HepG2 (cell line): ENCODE measurements at regions not wholly inside any gene's neighbourhood (a gene's known extent, or its start where the extent isn't known, plus 50 kb on each side); places are given as distances from the start of the nearest gene placed in this dataset.

Experiments used
- ATAC-seq: fragments of 200-7000 bp; cut with Tn5 transposase; 3 replicates; pipeline ENCODE4 v1.9.1; 2020; ENCODE audit warnings: mild to moderate bottlenecking, moderate library complexity
- BruUV-seq: library from RNA; stranded (reverse); fragments of 400-500 nt; replicated peaks from 2 replicates; lab custom pipeline; 2021; lab: Mats Ljungman, UMichigan
- CTCF ChIA-PET: fragments of 300-600 bp; formaldehyde crosslinking; extraction: SDS; loops from one replicate; lab custom pipeline; 2021; ENCODE audit warnings: low total read pairs, inconsistent platforms, low intra/inter-chr PET ratio; lab: Yijun Ruan, JAX
- POLR2A ChIA-PET: fragments of 350-600 bp; sonication (Branson Sonifier 250); formaldehyde crosslinking; loops from one replicate; lab custom pipeline; 2020; ENCODE audit warnings: antibody characterized with exemption, inconsistent platforms; lab: Yijun Ruan, JAX
- DNase-seq: peaks from one replicate; pipeline ENCODE4 v3.0.0-alpha.2; 2015; ENCODE audit warnings: low spot score
- FAIRE-seq: peaks from 3 replicates; lab custom pipeline; 2011; peaks lifted over from hg19 to GRCh38; lab: Jason Lieb, UNC
- H2AFZ ChIP-seq: one replicate; pipeline ENCODE4 v1.6.1; 2011; ENCODE audit warnings: low read length, inconsistent platforms
- H3K27ac ChIP-seq: fragments of 300-600 bp; 3 replicates; pipeline ENCODE4 v1.8.0; 2011; ENCODE audit warnings: mixed run types, mild to moderate bottlenecking, mixed read lengths, low read length, inconsistent platforms; ENCODE audit not compliant: insufficient read depth; ENCODE audit errors: extremely low read length
- H3K27me3 ChIP-seq, 2 experiments: fragments of 200-600 bp in 1 of 2; 2 replicates in 1 of 2; 3 replicates in 1 of 2; pipeline versions ENCODE4 v1.6.0 to v1.8.0; 2011; ENCODE audit warnings: low read length in 2 of 2, mild to moderate bottlenecking in 2 of 2, moderate library complexity in 2 of 2, inconsistent platforms in 1 of 2; ENCODE audit not compliant: insufficient read depth in 2 of 2, control insufficient read depth in 1 of 2
- H3K36me3 ChIP-seq, 2 experiments: fragments of 200-600 bp in 1 of 2; replicated peaks in 1 of 2; 2 replicates in 1 of 2; 3 replicates in 1 of 2; pipeline versions ENCODE4 v1.5.1 to v1.8.0; 2011; ENCODE audit warnings: low read length in 2 of 2, inconsistent platforms in 1 of 2; ENCODE audit not compliant: insufficient read depth in 2 of 2, control insufficient read depth in 1 of 2
- H3K4me1 ChIP-seq: 2 replicates; pipeline ENCODE4 v1.5.1; 2012; ENCODE audit warnings: low read length, inconsistent platforms; ENCODE audit not compliant: insufficient read depth
- H3K4me2 ChIP-seq: 2 replicates; pipeline ENCODE4 v1.6.0; 2011; ENCODE audit warnings: low read depth, low read length, inconsistent platforms
- H3K4me3 ChIP-seq, 3 experiments: fragments of 200-600 bp in 1 of 3; sonication (generic), shearing (Covaris generic) in 1 of 3; replicated peaks in 1 of 3; 2 replicates each; pipeline ENCODE4 v1.5.1; 2011 to 2016; ENCODE audit warnings: low read length in 3 of 3, inconsistent platforms in 2 of 3, low read depth in 2 of 3, mild to moderate bottlenecking in 2 of 3, control low read depth in 1 of 3, mixed read lengths in 1 of 3; ENCODE audit not compliant: insufficient read depth in 1 of 3
- H3K79me2 ChIP-seq: one replicate; pipeline ENCODE4 v1.6.1; 2011; ENCODE audit warnings: low read length, inconsistent platforms; ENCODE audit not compliant: insufficient read depth
- H3K9ac ChIP-seq: 2 replicates; pipeline ENCODE4 v1.6.0; 2011; ENCODE audit warnings: mild to moderate bottlenecking, low read depth, low read length, inconsistent platforms; ENCODE audit not compliant: insufficient read depth
- H3K9me3 ChIP-seq: 2 replicates; pipeline ENCODE4 v1.5.1; 2012; ENCODE audit warnings: mild to moderate bottlenecking, low read length
- H4K20me1 ChIP-seq: 2 replicates; pipeline ENCODE4 v1.6.0; 2011; ENCODE audit warnings: inconsistent platforms, mild to moderate bottlenecking, low read length, moderate library complexity; ENCODE audit not compliant: insufficient read depth
- ARID4A ChIP-seq: sonication (generic); formaldehyde crosslinking; IDR thresholded peaks from 2 replicates; pipeline ENCODE4 v1.5.0; 2020; ENCODE audit warnings: mild to moderate bottlenecking, missing genetic modification reagents, borderline replicate concordance
- CHD2 ChIP-seq: IDR thresholded peaks from 2 replicates; pipeline ENCODE4 v1.6.1; 2011; ENCODE audit warnings: low read depth, low read length, improper control_type of control experiment
- ELF1 ChIP-seq: sonication (generic); formaldehyde crosslinking; IDR thresholded peaks from 2 replicates; pipeline ENCODE4 v1.4.0; 2020; ENCODE audit warnings: missing genetic modification reagents
- GMEB2 ChIP-seq: IDR thresholded peaks from 2 replicates; pipeline ENCODE4 v1.6.1; 2016; ENCODE audit warnings: missing biosample characterization, missing genetic modification reagents, low read depth
- HOXA3 ChIP-seq: sonication (generic); formaldehyde crosslinking; IDR thresholded peaks from 2 replicates; pipeline ENCODE4 v1.5.0; 2020; ENCODE audit warnings: missing genetic modification reagents
- MIXL1 ChIP-seq: IDR thresholded peaks from 2 replicates; pipeline ENCODE4 v1.6.1; 2016
- MLLT10 ChIP-seq: sonication (generic); formaldehyde crosslinking; IDR thresholded peaks from 2 replicates; pipeline ENCODE4 v1.4.0; 2020; ENCODE audit warnings: missing genetic modification reagents
- SETDB1 ChIP-seq: sonication (generic); formaldehyde crosslinking; IDR thresholded peaks from 2 replicates; pipeline ENCODE4 v1.5.1; 2020; ENCODE audit warnings: missing genetic modification reagents, mild to moderate bottlenecking, borderline replicate concordance
- STAT6 ChIP-seq: sonication (generic); formaldehyde crosslinking; IDR thresholded peaks from 2 replicates; pipeline ENCODE4 v1.4.0; 2020; ENCODE audit warnings: missing genetic modification reagents, mild to moderate bottlenecking, borderline replicate concordance
- ZNF12 ChIP-seq: sonication (generic); formaldehyde crosslinking; IDR thresholded peaks from 2 replicates; pipeline ENCODE4 v1.5.0; 2020; ENCODE audit warnings: missing genetic modification reagents
- ZNF180 ChIP-seq: sonication (generic); formaldehyde crosslinking; IDR thresholded peaks from 2 replicates; pipeline ENCODE4 v1.4.0; 2020; ENCODE audit warnings: low read depth, missing genetic modification reagents, borderline replicate concordance
- ZNF335 ChIP-seq: sonication (generic); formaldehyde crosslinking; IDR thresholded peaks from 2 replicates; pipeline ENCODE4 v1.4.0; 2020; ENCODE audit warnings: missing genetic modification reagents
- ZNF367 ChIP-seq: sonication (generic); formaldehyde crosslinking; IDR thresholded peaks from 2 replicates; pipeline ENCODE4 v1.4.0; 2020; ENCODE audit warnings: missing genetic modification reagents, borderline replicate concordance
- ZUFSP ChIP-seq: sonication (generic); formaldehyde crosslinking; IDR thresholded peaks from 2 replicates; pipeline ENCODE4 v1.9.0; 2021; ENCODE audit warnings: missing genetic modification reagents, mild to moderate bottlenecking, borderline replicate concordance
- WGBS: methylation state at CpG from one replicate; pipeline ENCODE4 v1.1.6; 2017; ENCODE audit warnings: low lambda C conversion rate; 5-methylcytosine and 5-hydroxymethylcytosine counted together
- in situ Hi-C: cut with HindIII; loops from 2 replicates; pipeline ENCODE4 v1.10.0; 2017; ENCODE audit warnings: low pct_unique_long_range_greater_than_20kb; ENCODE audit not compliant: extremely low pct_ligation_motif_present
- intact Hi-C: fragments of 100-400 bp; cut with micrococcal nuclease; formaldehyde crosslinking; loops from one replicate; pipeline ENCODE4 v1.10.0; 2022; ENCODE audit not compliant: unreplicated experiment

GRCh38 chr1:117268535-117269455 lies 58.1 kb upstream of the VTCN1 start:
- no peaks in the 10 kb centered on the region for H3K9me3 ChIP-seq
- no peak overlapping the region for H3K9ac ChIP-seq
- peaks cover 0 to 4% of the 10 kb centered on the region in 2 experiments; a peak in 1 of 5 replicates for H3K27me3 ChIP-seq
- ATAC-seq (no peak), DNase-seq (no peak), FAIRE-seq (no peak)
- H3K4me1 ChIP-seq: no peaks in the 10 kb centered on the region
- H2AFZ ChIP-seq: no peak overlapping the region
- 32% methylated on average over 8 of the region's 11 CpGs for WGBS
- ChIA-PET CTCF (no interaction called here), POLR2A (no interaction called here)
- intact Hi-C loops: no loop called here
- no peaks in the 10 kb centered on the region for H4K20me1 ChIP-seq
- BruUV-seq: no TSS peak
- H3K4me3 ChIP-seq: no peak overlapping the region
- H3K36me3 ChIP-seq: no peaks in the 10 kb centered on the region
- no peak overlapping the region for H3K27ac ChIP-seq
- in situ Hi-C loops: no loop called here
- no peak overlapping the region for H3K4me2 ChIP-seq
- H3K79me2 ChIP-seq: no peaks in the 10 kb centered on the region
- TF ChIP-seq MIXL1 (CRISPR knock-in tag) (no peak), ZUFSP (CRISPR knock-in tag) (no peak), MLLT10 (CRISPR knock-in tag) (no peak), ZNF335 (CRISPR knock-in tag) (no peak), CHD2 (no peak), ZNF367 (CRISPR knock-in tag) (no peak), ZNF180 (no peak), ARID4A (CRISPR knock-in tag) (no peak), SETDB1 (CRISPR knock-in tag) (no peak), ELF1 (CRISPR knock-in tag) (no peak), STAT6 (CRISPR knock-in tag) (no peak), HOXA3 (CRISPR knock-in tag) (no peak), ZNF12 (CRISPR knock-in tag) (no peak), GMEB2 (CRISPR knock-in tag) (no peak)
